ENCODE measurements at regions not wholly inside any gene's neighbourhood (a gene's known extent, or its start where the extent isn't known, plus 50 kb on each side); places are given as distances from the start of the nearest gene placed in this dataset.
"Not testable (repeated sequence)": the region's sequence is repeated elsewhere in the genome, so short reads cannot be mapped to it uniquely, and the experiment has no call there.

- not testable (repeated sequence) for H3K4me3 ChIP-seq (replicated peaks in 1 of 2; ENCODE audit: low read depth in 2 of 2, low read length in 2 of 2); DNase-seq (ENCODE audit: low read depth in 2 of 2)
Measured at GRCh38 chr2:89234818-89235466, 543.5 kb downstream of the RPIA start.

- DNase-seq (ENCODE audit: low read depth in 2 of 2); H3K4me3 ChIP-seq (replicated peaks in 1 of 2; ENCODE audit: low read depth in 2 of 2, low read length in 2 of 2): not testable (repeated sequence)
Measured at GRCh38 chr2:89236832-89237450, 545.5 kb downstream of the RPIA start.

- not testable (repeated sequence) for H3K4me3 ChIP-seq (replicated peaks in 1 of 2; ENCODE audit: low read depth in 2 of 2, low read length in 2 of 2); DNase-seq (ENCODE audit: low read depth in 2 of 2)
Measured at GRCh38 chr2:89237783-89238182, 546.3 kb downstream of the RPIA start.

- not testable (repeated sequence) for DNase-seq (ENCODE audit: low read depth in 2 of 2); H3K4me3 ChIP-seq (replicated peaks in 1 of 2; ENCODE audit: low read depth in 2 of 2, low read length in 2 of 2)
Measured at GRCh38 chr2:89243114-89243700, 551.7 kb downstream of the RPIA start.

GRCh38 chr2:89244407-89244806 is 552.9 kb downstream of the RPIA start:
- not testable (repeated sequence) for DNase-seq (ENCODE audit: low read depth in 2 of 2)

GRCh38 chr2:89245478-89245877 is 554.0 kb downstream of the RPIA start:
- not testable (repeated sequence) for DNase-seq (ENCODE audit: low read depth in 2 of 2); H3K4me3 ChIP-seq (replicated peaks in 1 of 2; ENCODE audit: low read depth in 2 of 2, low read length in 2 of 2)

More at GRCh38 chr2:89244407-89244806, 552.9 kb downstream of the RPIA start:
- not testable (repeated sequence) for H3K4me3 ChIP-seq (replicated peaks in 1 of 2; ENCODE audit: low read depth in 2 of 2, low read length in 2 of 2)

GRCh38 chr2:89246027-89246426 is 554.6 kb downstream of the RPIA start:
- not testable (repeated sequence) for H3K4me3 ChIP-seq (replicated peaks in 1 of 2; ENCODE audit: low read depth in 2 of 2, low read length in 2 of 2); DNase-seq (ENCODE audit: low read depth in 2 of 2)

GRCh38 chr2:89246620-89247019 is 555.1 kb downstream of the RPIA start:
- DNase-seq (ENCODE audit: low read depth in 2 of 2): peak; percentile 15 to 30
- H3K4me3 ChIP-seq (replicated peaks in 1 of 2; ENCODE audit: low read depth in 2 of 2, low read length in 2 of 2): not testable (repeated sequence)

GRCh38 chr2:89255013-89255412 is 563.5 kb downstream of the RPIA start:
- not testable (repeated sequence) for DNase-seq (ENCODE audit: low read depth in 2 of 2); H3K4me3 ChIP-seq (replicated peaks in 1 of 2; ENCODE audit: low read depth in 2 of 2, low read length in 2 of 2)

GRCh38 chr2:89273443-89273842 is 582.0 kb downstream of the RPIA start:
- H3K4me3 ChIP-seq (replicated peaks in 1 of 2; ENCODE audit: low read depth in 2 of 2, low read length in 2 of 2); DNase-seq (ENCODE audit: low read depth in 2 of 2): not testable (repeated sequence)

- not testable (repeated sequence) for DNase-seq (ENCODE audit: low read depth in 2 of 2)
Measured at GRCh38 chr2:89280536-89280935, 589.1 kb downstream of the RPIA start.

GRCh38 chr2:89286448-89287080 is 595.1 kb downstream of the RPIA start:
- not testable (repeated sequence) for DNase-seq (ENCODE audit: low read depth in 2 of 2); H3K4me3 ChIP-seq (replicated peaks in 1 of 2; ENCODE audit: low read depth in 2 of 2, low read length in 2 of 2)

More at GRCh38 chr2:89280536-89280935, 589.1 kb downstream of the RPIA start:
- not testable (repeated sequence) for H3K4me3 ChIP-seq (replicated peaks in 1 of 2; ENCODE audit: low read depth in 2 of 2, low read length in 2 of 2)

- DNase-seq (ENCODE audit: low read depth in 2 of 2); H3K4me3 ChIP-seq (replicated peaks in 1 of 2; ENCODE audit: low read depth in 2 of 2, low read length in 2 of 2): not testable (repeated sequence)
Measured at GRCh38 chr2:89287084-89287483, 595.6 kb downstream of the RPIA start.

- DNase-seq (ENCODE audit: low read depth in 2 of 2); H3K4me3 ChIP-seq (replicated peaks in 1 of 2; ENCODE audit: low read depth in 2 of 2, low read length in 2 of 2): not testable (repeated sequence)
Measured at GRCh38 chr2:89291717-89292298, 600.3 kb downstream of the RPIA start.

GRCh38 chr2:89293399-89293798 is 601.9 kb downstream of the RPIA start:
- not testable (repeated sequence) for H3K4me3 ChIP-seq (replicated peaks in 1 of 2; ENCODE audit: low read depth in 2 of 2, low read length in 2 of 2); DNase-seq (ENCODE audit: low read depth in 2 of 2)

- not testable (repeated sequence) for H3K4me3 ChIP-seq (replicated peaks in 1 of 2; ENCODE audit: low read depth in 2 of 2, low read length in 2 of 2); DNase-seq (ENCODE audit: low read depth in 2 of 2)
Measured at GRCh38 chr2:89294335-89294734, 602.9 kb downstream of the RPIA start.

GRCh38 chr2:89296820-89297398 is 605.4 kb downstream of the RPIA start:
- not testable (repeated sequence) for H3K4me3 ChIP-seq (replicated peaks in 1 of 2; ENCODE audit: low read depth in 2 of 2, low read length in 2 of 2); DNase-seq (ENCODE audit: low read depth in 2 of 2)

GRCh38 chr2:89299196-89299595 is 607.7 kb downstream of the RPIA start:
- DNase-seq (ENCODE audit: low read depth in 2 of 2); H3K4me3 ChIP-seq (replicated peaks in 1 of 2; ENCODE audit: low read depth in 2 of 2, low read length in 2 of 2): not testable (repeated sequence)

Measured in cardiac fibroblast (primary cell).